SK-N-SH (cell line): ENCODE measurements at regions not wholly inside any gene's neighbourhood (a gene's known extent, or its start where the extent isn't known, plus 50 kb on each side); places are given as distances from the start of the nearest gene placed in this dataset.

Experiments
- CTCF ChIA-PET: fragments of 300-600, 350-600 bp; formaldehyde crosslinking; extraction: SDS; loops from one replicate; lab custom pipeline; 2021; lab: Yijun Ruan, JAX
- POLR2A ChIA-PET: fragments of 350-600 bp; sonication (Branson Sonifier 250); formaldehyde crosslinking; extraction: SDS; loops from one replicate; lab custom pipeline; 2020; ENCODE audit warnings: antibody characterized with exemption, inconsistent platforms; lab: Yijun Ruan, JAX
- DNase-seq: peaks from one replicate; pipeline ENCODE4 v3.0.0; 2012
- H2AFZ ChIP-seq: fragments of 200-600 bp; sonication (generic); 2 replicates; pipeline ENCODE4 v1.8.1; 2016; ENCODE audit warnings: antibody characterized with exemption, mild to moderate bottlenecking, low read depth
- H3F3A ChIP-seq: fragments of 200-600 bp; sonication (generic); replicated peaks from 2 replicates; pipeline ENCODE3; 2016; ENCODE audit warnings: antibody characterized with exemption, mild to moderate bottlenecking; ENCODE audit not compliant: insufficient read depth
- H3K27ac ChIP-seq, 2 experiments: fragments of 200-500 bp in 1 of 2; fragments of 200-600 bp in 1 of 2; sonication (Bioruptor generic) in 1 of 2; sonication (generic), shearing (Covaris generic) in 1 of 2; 2 replicates each; pipeline versions ENCODE4 v1.5.1 to v1.6.1; 2014 to 2016; ENCODE audit warnings: low read depth in 2 of 2, inconsistent platforms in 1 of 2, low read length in 1 of 2, mild to moderate bottlenecking in 1 of 2, mixed read lengths in 1 of 2
- H3K27me3 ChIP-seq: fragments of 200-600 bp; sonication (generic), shearing (Covaris generic); 2 replicates; pipeline ENCODE4 v1.6.1; 2016; ENCODE audit warnings: mixed run types; ENCODE audit not compliant: insufficient read depth
- H3K36me3 ChIP-seq, 2 experiments: fragments of 200-500 bp in 1 of 2; fragments of 200-600 bp in 1 of 2; sonication (Bioruptor generic) in 1 of 2; sonication (generic) in 1 of 2; replicated peaks in 1 of 2; 2 replicates each; pipeline versions ENCODE3 to v1.5.1; 2014 to 2016; ENCODE audit warnings: low read length in 1 of 2, mild to moderate bottlenecking in 1 of 2; ENCODE audit not compliant: insufficient read depth in 2 of 2, control insufficient read depth in 1 of 2
- H3K4me1 ChIP-seq, 2 experiments: fragments of 200-500 bp in 1 of 2; fragments of 200-600 bp in 1 of 2; sonication (Bioruptor generic) in 1 of 2; sonication (generic), shearing (Covaris generic) in 1 of 2; 2 replicates each; pipeline versions ENCODE4 v1.5.1 to v1.6.1; 2014 to 2016; ENCODE audit warnings: low read depth in 1 of 2, low read length in 1 of 2, mixed run types in 1 of 2; ENCODE audit not compliant: insufficient read depth in 2 of 2, control insufficient read depth in 1 of 2
- H3K4me2 ChIP-seq: fragments of 200-600 bp; sonication (generic), shearing (Covaris generic); 2 replicates; pipeline ENCODE4 v1.6.1; 2017; ENCODE audit warnings: mixed run types
- H3K4me3 ChIP-seq, 2 experiments: fragments of 200-500 bp in 1 of 2; fragments of 200-600 bp in 1 of 2; sonication (Bioruptor generic) in 1 of 2; sonication (generic), shearing (Covaris generic) in 1 of 2; 2 replicates each; pipeline versions ENCODE4 v1.5.1 to v1.8.1; 2014 to 2016; ENCODE audit warnings: low read depth in 2 of 2, inconsistent platforms in 1 of 2, low read length in 1 of 2, mild to moderate bottlenecking in 1 of 2, mixed read lengths in 1 of 2, moderate library complexity in 1 of 2
- H3K79me2 ChIP-seq: fragments of 200-600 bp; sonication (generic); 2 replicates; pipeline ENCODE4 v1.8.1; 2017; ENCODE audit warnings: mild to moderate bottlenecking; ENCODE audit not compliant: insufficient read depth
- H3K9ac ChIP-seq: fragments of 200-600 bp; sonication (generic); 2 replicates; pipeline ENCODE4 v1.6.1; 2017; ENCODE audit warnings: mixed run types
- H3K9me2 ChIP-seq: fragments of 200-600 bp; sonication (generic); 2 replicates; pipeline ENCODE4 v1.6.1; 2017; ENCODE audit warnings: mixed run types
- H3K9me3 ChIP-seq: fragments of 200-600 bp; sonication (generic); 2 replicates; pipeline ENCODE4 v1.6.1; 2017; ENCODE audit warnings: mixed run types, mild to moderate bottlenecking, moderate library complexity
- H4K20me1 ChIP-seq: fragments of 200-600 bp; sonication (generic); 2 replicates; pipeline ENCODE4 v1.6.1; 2017; ENCODE audit warnings: mild to moderate bottlenecking, mixed run types; ENCODE audit not compliant: insufficient read depth
- CHD2 ChIP-seq: fragments of 150-350 bp; IDR thresholded peaks from 2 replicates; pipeline ENCODE4 v1.6.1; 2018; ENCODE audit warnings: low read length; ENCODE audit not compliant: partially characterized antibody
- FOXJ3 ChIP-seq: sonication (generic); formaldehyde crosslinking; IDR thresholded peaks from 2 replicates; pipeline ENCODE4 v1.5.1; 2020; ENCODE audit warnings: mild to moderate bottlenecking, missing genetic modification reagents
- FOXM1 ChIP-seq: IDR thresholded peaks from 2 replicates; pipeline ENCODE4 v1.4.0; 2012; ENCODE audit warnings: low read depth, mild to moderate bottlenecking
- GATA2 ChIP-seq: sonication (generic); formaldehyde crosslinking; IDR thresholded peaks from 2 replicates; pipeline ENCODE4 v1.5.0; 2020; ENCODE audit warnings: mild to moderate bottlenecking, missing genetic modification reagents
- JUND ChIP-seq: IDR thresholded peaks from 2 replicates; pipeline ENCODE4 v1.4.0; 2012
- MEF2A ChIP-seq: IDR thresholded peaks from 2 replicates; pipeline ENCODE4 v1.4.0; 2012; ENCODE audit warnings: low read depth, borderline replicate concordance
- NRF1 ChIP-seq: IDR thresholded peaks from 2 replicates; pipeline ENCODE4 v1.6.1; 2012; ENCODE audit warnings: low read depth, mild to moderate bottlenecking, low read length
- RCOR1 ChIP-seq: fragments of 150-350 bp; IDR thresholded peaks from 2 replicates; pipeline ENCODE4 v1.6.1; 2017; ENCODE audit warnings: antibody characterized with exemption, low read length
- SIN3A ChIP-seq: IDR thresholded peaks from 2 replicates; pipeline ENCODE4 v1.6.1; 2012; ENCODE audit warnings: low read depth, mild to moderate bottlenecking, low read length, moderate library complexity, borderline replicate concordance
- YY1 ChIP-seq: IDR thresholded peaks from 2 replicates; pipeline ENCODE4 v1.4.0; 2012; ENCODE audit warnings: low read depth, mild to moderate bottlenecking
- whole genome bisulfite sequencing: methylation state at CpG from one replicate; pipeline ENCODE4 v1.1.6; 2017; ENCODE audit warnings: low lambda C conversion rate; 5-methylcytosine and 5-hydroxymethylcytosine counted together
- TF ChIP-seq, protein P1 (sequence below): fragments of 200-600 bp; sonication (generic); IDR thresholded peaks from 2 replicates; pipeline ENCODE4 v1.6.1; 2017; ENCODE audit warnings: antibody characterized with exemption, mild to moderate bottlenecking, moderate library complexity
- TF ChIP-seq, protein P2 (sequence below): IDR thresholded peaks from 2 replicates; pipeline ENCODE4 v1.4.0; 2012; ENCODE audit warnings: low read depth, borderline replicate concordance
- TF ChIP-seq, protein P3 (sequence below): fragments of 150-350 bp; IDR thresholded peaks from 2 replicates; pipeline ENCODE4 v1.6.1; 2017; ENCODE audit warnings: antibody characterized with exemption, low read length, low read depth, borderline replicate concordance

DNA sequence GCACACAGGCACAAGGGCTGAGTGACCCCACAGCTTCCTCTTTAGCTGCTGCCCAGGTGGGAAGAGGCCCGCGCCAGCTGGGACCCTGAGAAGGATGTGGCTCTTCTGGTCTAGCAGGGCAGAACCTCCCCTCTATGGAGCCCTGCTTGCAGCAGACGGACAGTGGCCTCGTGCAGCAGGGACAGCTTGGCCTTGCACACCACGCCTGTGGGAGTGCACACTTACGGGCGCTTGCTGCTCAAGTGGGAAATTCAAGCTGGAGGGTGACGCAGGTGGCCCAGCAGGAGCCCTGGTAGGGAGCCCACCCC is 971.4 kb downstream of the BRD1 start:
- no peaks in the 10 kb centered on the region for H3K36me3 ChIP-seq
- no peaks in the 10 kb centered on the region for H4K20me1 ChIP-seq
- no peak overlapping the region for H2AFZ ChIP-seq
- no peaks in the 10 kb centered on the region for H3F3A ChIP-seq
- no peaks in the 10 kb centered on the region for H3K9me2 ChIP-seq
- ChIA-PET POLR2A (no interaction called here), CTCF (no interaction called here)
- H3K4me3 ChIP-seq: no peak overlapping the region
- no peak overlapping the region for H3K27ac ChIP-seq
- 17% methylated on average over 1 of the region's 8 CpGs for WGBS
- DNase-seq: no peak
- TF ChIP-seq FOXM1: no peak
- TF ChIP-seq, protein P1, sequence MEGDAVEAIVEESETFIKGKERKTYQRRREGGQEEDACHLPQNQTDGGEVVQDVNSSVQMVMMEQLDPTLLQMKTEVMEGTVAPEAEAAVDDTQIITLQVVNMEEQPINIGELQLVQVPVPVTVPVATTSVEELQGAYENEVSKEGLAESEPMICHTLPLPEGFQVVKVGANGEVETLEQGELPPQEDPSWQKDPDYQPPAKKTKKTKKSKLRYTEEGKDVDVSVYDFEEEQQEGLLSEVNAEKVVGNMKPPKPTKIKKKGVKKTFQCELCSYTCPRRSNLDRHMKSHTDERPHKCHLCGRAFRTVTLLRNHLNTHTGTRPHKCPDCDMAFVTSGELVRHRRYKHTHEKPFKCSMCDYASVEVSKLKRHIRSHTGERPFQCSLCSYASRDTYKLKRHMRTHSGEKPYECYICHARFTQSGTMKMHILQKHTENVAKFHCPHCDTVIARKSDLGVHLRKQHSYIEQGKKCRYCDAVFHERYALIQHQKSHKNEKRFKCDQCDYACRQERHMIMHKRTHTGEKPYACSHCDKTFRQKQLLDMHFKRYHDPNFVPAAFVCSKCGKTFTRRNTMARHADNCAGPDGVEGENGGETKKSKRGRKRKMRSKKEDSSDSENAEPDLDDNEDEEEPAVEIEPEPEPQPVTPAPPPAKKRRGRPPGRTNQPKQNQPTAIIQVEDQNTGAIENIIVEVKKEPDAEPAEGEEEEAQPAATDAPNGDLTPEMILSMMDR: no peak
- TF ChIP-seq GATA2: no peak
- no peak for TF ChIP-seq CHD2
- TF ChIP-seq MEF2A: no peak
- TF ChIP-seq, protein P2, sequence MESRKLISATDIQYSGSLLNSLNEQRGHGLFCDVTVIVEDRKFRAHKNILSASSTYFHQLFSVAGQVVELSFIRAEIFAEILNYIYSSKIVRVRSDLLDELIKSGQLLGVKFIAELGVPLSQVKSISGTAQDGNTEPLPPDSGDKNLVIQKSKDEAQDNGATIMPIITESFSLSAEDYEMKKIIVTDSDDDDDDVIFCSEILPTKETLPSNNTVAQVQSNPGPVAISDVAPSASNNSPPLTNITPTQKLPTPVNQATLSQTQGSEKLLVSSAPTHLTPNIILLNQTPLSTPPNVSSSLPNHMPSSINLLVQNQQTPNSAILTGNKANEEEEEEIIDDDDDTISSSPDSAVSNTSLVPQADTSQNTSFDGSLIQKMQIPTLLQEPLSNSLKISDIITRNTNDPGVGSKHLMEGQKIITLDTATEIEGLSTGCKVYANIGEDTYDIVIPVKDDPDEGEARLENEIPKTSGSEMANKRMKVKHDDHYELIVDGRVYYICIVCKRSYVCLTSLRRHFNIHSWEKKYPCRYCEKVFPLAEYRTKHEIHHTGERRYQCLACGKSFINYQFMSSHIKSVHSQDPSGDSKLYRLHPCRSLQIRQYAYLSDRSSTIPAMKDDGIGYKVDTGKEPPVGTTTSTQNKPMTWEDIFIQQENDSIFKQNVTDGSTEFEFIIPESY: no peak
- TF ChIP-seq, protein P3, sequence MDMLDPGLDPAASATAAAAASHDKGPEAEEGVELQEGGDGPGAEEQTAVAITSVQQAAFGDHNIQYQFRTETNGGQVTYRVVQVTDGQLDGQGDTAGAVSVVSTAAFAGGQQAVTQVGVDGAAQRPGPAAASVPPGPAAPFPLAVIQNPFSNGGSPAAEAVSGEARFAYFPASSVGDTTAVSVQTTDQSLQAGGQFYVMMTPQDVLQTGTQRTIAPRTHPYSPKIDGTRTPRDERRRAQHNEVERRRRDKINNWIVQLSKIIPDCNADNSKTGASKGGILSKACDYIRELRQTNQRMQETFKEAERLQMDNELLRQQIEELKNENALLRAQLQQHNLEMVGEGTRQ: no peak
- no peaks in the 10 kb centered on the region for H3K27me3 ChIP-seq
- H3K4me2 ChIP-seq: no peak overlapping the region
- no peak overlapping the region for H3K9ac ChIP-seq
- no peaks in the 10 kb centered on the region; a peak in 1 of 4 replicates for H3K4me1 ChIP-seq
- no peaks in the 10 kb centered on the region for H3K79me2 ChIP-seq
- H3K9me3 ChIP-seq: no peaks in the 10 kb centered on the region

DNA sequence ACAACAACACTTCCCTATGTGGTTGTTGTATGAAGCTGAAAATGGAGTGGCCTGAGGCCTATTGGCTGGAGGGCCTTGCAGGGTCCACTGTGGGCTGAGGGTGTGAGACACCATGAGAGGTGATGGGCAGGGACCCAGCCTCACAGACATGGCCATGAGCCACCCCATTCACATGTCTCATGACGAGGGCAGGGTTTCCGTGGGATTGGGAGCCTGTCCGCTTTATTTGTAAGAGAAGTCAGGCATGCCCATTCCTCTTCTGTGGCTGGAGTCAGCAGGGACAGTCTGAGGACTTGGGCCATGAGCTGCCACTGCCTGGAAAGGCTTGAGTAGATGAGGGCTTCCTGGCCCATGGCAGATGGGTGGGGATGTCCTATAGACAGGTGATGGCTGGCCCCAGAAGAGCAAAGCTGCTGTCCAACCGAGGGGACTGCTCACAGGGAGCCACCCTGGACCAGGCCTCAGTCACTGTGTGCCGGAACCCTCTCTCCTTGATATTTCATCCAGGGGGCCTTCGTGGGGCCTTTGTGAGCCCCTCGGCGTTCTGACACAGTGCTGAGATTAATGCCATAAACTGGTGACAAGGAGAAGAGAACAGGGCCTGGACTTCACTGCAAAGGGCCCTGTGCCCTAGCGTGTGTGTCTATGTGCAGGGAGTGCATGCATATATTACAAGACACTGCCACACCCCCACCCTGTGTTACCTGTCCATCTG is 971.9 kb downstream of the BRD1 start:
- no peaks in the 10 kb centered on the region; a peak in 1 of 4 replicates for H3K4me1 ChIP-seq
- no peaks in the 10 kb centered on the region for H3K79me2 ChIP-seq
- no peak overlapping the region for H2AFZ ChIP-seq
- no peaks in the 10 kb centered on the region for H4K20me1 ChIP-seq
- DNase-seq: no peak
- no peaks in the 10 kb centered on the region for H3K9me2 ChIP-seq
- H3K4me3 ChIP-seq: no peak overlapping the region
- no peaks in the 10 kb centered on the region for H3K27me3 ChIP-seq
- CTCF ChIA-PET: no interaction called here
- no peaks in the 10 kb centered on the region for H3K36me3 ChIP-seq
- H3K4me2 ChIP-seq: no peak overlapping the region
- TF ChIP-seq CHD2 (no peak), YY1 (no peak), RCOR1 (no peak), NRF1 (no peak), FOXJ3 (CRISPR knock-in tag) (no peak), JUND (no peak), SIN3A (no peak)
- TF ChIP-seq, protein P1: no peak
- TF ChIP-seq, protein P2: no peak
- no peaks in the 10 kb centered on the region for H3K9me3 ChIP-seq
- POLR2A ChIA-PET: no interaction called here
- H3K27ac ChIP-seq: no peak overlapping the region
- no peak overlapping the region for H3K9ac ChIP-seq
- 25% methylated on average over 5 of the region's 9 CpGs for WGBS
- no peaks in the 10 kb centered on the region for H3F3A ChIP-seq
